SK-N-SH (cell line): ENCODE measurements at regions not wholly inside any gene's neighbourhood (a gene's known extent, or its start where the extent isn't known, plus 50 kb on each side); places are given as distances from the start of the nearest gene placed in this dataset.

ENCODE experiments used
- CTCF ChIA-PET: fragments of 300-600, 350-600 bp; formaldehyde crosslinking; extraction: SDS; loops from one replicate; lab custom pipeline; 2021; lab: Yijun Ruan, JAX
- POLR2A ChIA-PET: fragments of 350-600 bp; sonication (Branson Sonifier 250); formaldehyde crosslinking; extraction: SDS; loops from one replicate; lab custom pipeline; 2020; ENCODE audit warnings: antibody characterized with exemption, inconsistent platforms; lab: Yijun Ruan, JAX
- DNase-seq: peaks from one replicate; pipeline ENCODE4 v3.0.0; 2012
- H2AFZ ChIP-seq: fragments of 200-600 bp; sonication (generic); 2 replicates; pipeline ENCODE4 v1.8.1; 2016; ENCODE audit warnings: antibody characterized with exemption, mild to moderate bottlenecking, low read depth
- H3F3A ChIP-seq: fragments of 200-600 bp; sonication (generic); replicated peaks from 2 replicates; pipeline ENCODE3; 2016; ENCODE audit warnings: antibody characterized with exemption, mild to moderate bottlenecking; ENCODE audit not compliant: insufficient read depth
- H3K27ac ChIP-seq, 2 experiments: fragments of 200-500 bp in 1 of 2; fragments of 200-600 bp in 1 of 2; sonication (Bioruptor generic) in 1 of 2; sonication (generic), shearing (Covaris generic) in 1 of 2; 2 replicates each; pipeline versions ENCODE4 v1.5.1 to v1.6.1; 2014 to 2016; ENCODE audit warnings: low read depth in 2 of 2, inconsistent platforms in 1 of 2, low read length in 1 of 2, mild to moderate bottlenecking in 1 of 2, mixed read lengths in 1 of 2
- H3K27me3 ChIP-seq: fragments of 200-600 bp; sonication (generic), shearing (Covaris generic); 2 replicates; pipeline ENCODE4 v1.6.1; 2016; ENCODE audit warnings: mixed run types; ENCODE audit not compliant: insufficient read depth
- H3K36me3 ChIP-seq, 2 experiments: fragments of 200-500 bp in 1 of 2; fragments of 200-600 bp in 1 of 2; sonication (Bioruptor generic) in 1 of 2; sonication (generic) in 1 of 2; replicated peaks in 1 of 2; 2 replicates each; pipeline versions ENCODE3 to v1.5.1; 2014 to 2016; ENCODE audit warnings: low read length in 1 of 2, mild to moderate bottlenecking in 1 of 2; ENCODE audit not compliant: insufficient read depth in 2 of 2, control insufficient read depth in 1 of 2
- H3K4me1 ChIP-seq, 2 experiments: fragments of 200-500 bp in 1 of 2; fragments of 200-600 bp in 1 of 2; sonication (Bioruptor generic) in 1 of 2; sonication (generic), shearing (Covaris generic) in 1 of 2; 2 replicates each; pipeline versions ENCODE4 v1.5.1 to v1.6.1; 2014 to 2016; ENCODE audit warnings: low read depth in 1 of 2, low read length in 1 of 2, mixed run types in 1 of 2; ENCODE audit not compliant: insufficient read depth in 2 of 2, control insufficient read depth in 1 of 2
- H3K4me2 ChIP-seq: fragments of 200-600 bp; sonication (generic), shearing (Covaris generic); 2 replicates; pipeline ENCODE4 v1.6.1; 2017; ENCODE audit warnings: mixed run types
- H3K4me3 ChIP-seq, 2 experiments: fragments of 200-500 bp in 1 of 2; fragments of 200-600 bp in 1 of 2; sonication (Bioruptor generic) in 1 of 2; sonication (generic), shearing (Covaris generic) in 1 of 2; 2 replicates each; pipeline versions ENCODE4 v1.5.1 to v1.8.1; 2014 to 2016; ENCODE audit warnings: low read depth in 2 of 2, inconsistent platforms in 1 of 2, low read length in 1 of 2, mild to moderate bottlenecking in 1 of 2, mixed read lengths in 1 of 2, moderate library complexity in 1 of 2
- H3K79me2 ChIP-seq: fragments of 200-600 bp; sonication (generic); 2 replicates; pipeline ENCODE4 v1.8.1; 2017; ENCODE audit warnings: mild to moderate bottlenecking; ENCODE audit not compliant: insufficient read depth
- H3K9ac ChIP-seq: fragments of 200-600 bp; sonication (generic); 2 replicates; pipeline ENCODE4 v1.6.1; 2017; ENCODE audit warnings: mixed run types
- H3K9me2 ChIP-seq: fragments of 200-600 bp; sonication (generic); 2 replicates; pipeline ENCODE4 v1.6.1; 2017; ENCODE audit warnings: mixed run types
- H3K9me3 ChIP-seq: fragments of 200-600 bp; sonication (generic); 2 replicates; pipeline ENCODE4 v1.6.1; 2017; ENCODE audit warnings: mixed run types, mild to moderate bottlenecking, moderate library complexity
- H4K20me1 ChIP-seq: fragments of 200-600 bp; sonication (generic); 2 replicates; pipeline ENCODE4 v1.6.1; 2017; ENCODE audit warnings: mild to moderate bottlenecking, mixed run types; ENCODE audit not compliant: insufficient read depth
- EP300 ChIP-seq, 2 experiments: IDR thresholded peaks; 2 replicates each; pipeline versions ENCODE4 v1.4.0 to v1.6.1; 2012; ENCODE audit warnings: borderline replicate concordance in 1 of 2, low read depth in 1 of 2, low read length in 1 of 2
- GABPA ChIP-seq: IDR thresholded peaks from 2 replicates; pipeline ENCODE4 v1.4.0; 2012; ENCODE audit warnings: low read depth, mild to moderate bottlenecking
- GATA2 ChIP-seq: sonication (generic); formaldehyde crosslinking; IDR thresholded peaks from 2 replicates; pipeline ENCODE4 v1.5.0; 2020; ENCODE audit warnings: mild to moderate bottlenecking, missing genetic modification reagents
- MEF2A ChIP-seq: IDR thresholded peaks from 2 replicates; pipeline ENCODE4 v1.4.0; 2012; ENCODE audit warnings: low read depth, borderline replicate concordance
- MXI1 ChIP-seq: IDR thresholded peaks from 2 replicates; pipeline ENCODE4 v1.6.1; 2012; ENCODE audit warnings: mild to moderate bottlenecking, low read depth, low read length, improper control_type of control experiment
- NFIC ChIP-seq: IDR thresholded peaks from 2 replicates; pipeline ENCODE4 v1.4.0; 2012; ENCODE audit warnings: borderline replicate concordance
- NRF1 ChIP-seq: IDR thresholded peaks from 2 replicates; pipeline ENCODE4 v1.6.1; 2012; ENCODE audit warnings: low read depth, mild to moderate bottlenecking, low read length
- RAD21 ChIP-seq: IDR thresholded peaks from 2 replicates; pipeline ENCODE4 v1.6.1; 2012; ENCODE audit warnings: mild to moderate bottlenecking, low read length
- RCOR1 ChIP-seq: fragments of 150-350 bp; IDR thresholded peaks from 2 replicates; pipeline ENCODE4 v1.6.1; 2017; ENCODE audit warnings: antibody characterized with exemption, low read length
- SMC3 ChIP-seq: IDR thresholded peaks from 2 replicates; pipeline ENCODE4 v1.6.1; 2012; ENCODE audit warnings: low read depth, low read length, improper control_type of control experiment
- TAF1 ChIP-seq: IDR thresholded peaks from 2 replicates; pipeline ENCODE4 v1.6.1; 2012; ENCODE audit warnings: low read depth, mild to moderate bottlenecking, low read length, moderate library complexity, borderline replicate concordance
- WGBS: methylation state at CpG from one replicate; pipeline ENCODE4 v1.1.6; 2017; ENCODE audit warnings: low lambda C conversion rate; 5-methylcytosine and 5-hydroxymethylcytosine counted together
- TF ChIP-seq, protein P1 (sequence below): IDR thresholded peaks from 2 replicates; pipeline ENCODE4 v1.6.1; 2012; ENCODE audit warnings: mild to moderate bottlenecking, low read depth, low read length, moderate library complexity
- TF ChIP-seq, protein P2 (sequence below): IDR thresholded peaks from 2 replicates; pipeline ENCODE4 v1.4.0; 2012; ENCODE audit warnings: low read depth
- TF ChIP-seq, protein P3 (sequence below): fragments of 200-600 bp; sonication (generic); IDR thresholded peaks from 2 replicates; pipeline ENCODE4 v1.6.1; 2017; ENCODE audit warnings: antibody characterized with exemption, mild to moderate bottlenecking, moderate library complexity
- TF ChIP-seq, protein P4 (sequence below): fragments of 150-350 bp; IDR thresholded peaks from 2 replicates; pipeline ENCODE4 v1.6.1; 2017; ENCODE audit warnings: antibody characterized with exemption, low read length, low read depth, borderline replicate concordance

DNA sequence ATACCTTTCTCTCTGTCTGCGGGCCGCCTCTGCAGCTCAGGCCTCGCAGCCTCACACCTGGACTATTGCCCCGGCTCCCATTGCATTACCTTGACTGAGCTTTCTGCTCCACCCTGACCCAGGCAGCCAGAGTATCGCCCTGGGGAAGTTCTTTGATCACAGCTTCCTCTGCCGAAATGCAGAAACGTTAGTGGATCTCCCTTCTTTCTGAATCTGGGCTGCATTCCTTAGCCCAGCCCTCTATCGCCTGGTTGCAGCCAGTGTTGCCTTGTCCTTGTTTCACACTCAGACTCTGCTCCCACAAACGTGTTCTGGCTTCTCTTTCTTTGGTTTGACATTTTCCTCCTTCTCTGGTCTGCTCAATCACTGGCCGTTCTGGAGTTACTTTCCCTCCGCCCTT is 195.7 kb downstream of the ADAMTS15 start:
- H3K4me2 ChIP-seq = no peak overlapping the region
- no peaks in the 10 kb centered on the region for H3K79me2 ChIP-seq
- no peaks in the 10 kb centered on the region for H3K9me3 ChIP-seq
- peak overlapping the region; percentile 62; the same call in 1 of the 2 replicates for H2AFZ ChIP-seq
- no peaks in the 10 kb centered on the region for H3K27me3 ChIP-seq
- ChIA-PET CTCF (no interaction called here), POLR2A (no interaction called here)
- no peaks in the 10 kb centered on the region for H3K36me3 ChIP-seq
- no peak for TF ChIP-seq RCOR1
- no peak for TF ChIP-seq MXI1
- TF ChIP-seq, protein P1, sequence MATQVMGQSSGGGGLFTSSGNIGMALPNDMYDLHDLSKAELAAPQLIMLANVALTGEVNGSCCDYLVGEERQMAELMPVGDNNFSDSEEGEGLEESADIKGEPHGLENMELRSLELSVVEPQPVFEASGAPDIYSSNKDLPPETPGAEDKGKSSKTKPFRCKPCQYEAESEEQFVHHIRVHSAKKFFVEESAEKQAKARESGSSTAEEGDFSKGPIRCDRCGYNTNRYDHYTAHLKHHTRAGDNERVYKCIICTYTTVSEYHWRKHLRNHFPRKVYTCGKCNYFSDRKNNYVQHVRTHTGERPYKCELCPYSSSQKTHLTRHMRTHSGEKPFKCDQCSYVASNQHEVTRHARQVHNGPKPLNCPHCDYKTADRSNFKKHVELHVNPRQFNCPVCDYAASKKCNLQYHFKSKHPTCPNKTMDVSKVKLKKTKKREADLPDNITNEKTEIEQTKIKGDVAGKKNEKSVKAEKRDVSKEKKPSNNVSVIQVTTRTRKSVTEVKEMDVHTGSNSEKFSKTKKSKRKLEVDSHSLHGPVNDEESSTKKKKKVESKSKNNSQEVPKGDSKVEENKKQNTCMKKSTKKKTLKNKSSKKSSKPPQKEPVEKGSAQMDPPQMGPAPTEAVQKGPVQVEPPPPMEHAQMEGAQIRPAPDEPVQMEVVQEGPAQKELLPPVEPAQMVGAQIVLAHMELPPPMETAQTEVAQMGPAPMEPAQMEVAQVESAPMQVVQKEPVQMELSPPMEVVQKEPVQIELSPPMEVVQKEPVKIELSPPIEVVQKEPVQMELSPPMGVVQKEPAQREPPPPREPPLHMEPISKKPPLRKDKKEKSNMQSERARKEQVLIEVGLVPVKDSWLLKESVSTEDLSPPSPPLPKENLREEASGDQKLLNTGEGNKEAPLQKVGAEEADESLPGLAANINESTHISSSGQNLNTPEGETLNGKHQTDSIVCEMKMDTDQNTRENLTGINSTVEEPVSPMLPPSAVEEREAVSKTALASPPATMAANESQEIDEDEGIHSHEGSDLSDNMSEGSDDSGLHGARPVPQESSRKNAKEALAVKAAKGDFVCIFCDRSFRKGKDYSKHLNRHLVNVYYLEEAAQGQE = no peak
- TF ChIP-seq TAF1 = no peak
- no peak for TF ChIP-seq NFIC
- TF ChIP-seq, protein P2, sequence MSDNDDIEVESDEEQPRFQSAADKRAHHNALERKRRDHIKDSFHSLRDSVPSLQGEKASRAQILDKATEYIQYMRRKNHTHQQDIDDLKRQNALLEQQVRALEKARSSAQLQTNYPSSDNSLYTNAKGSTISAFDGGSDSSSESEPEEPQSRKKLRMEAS = no peak
- TF ChIP-seq EP300 (IDR thresholded peaks at IDR 0.05; ENCODE audit: borderline replicate concordance in 1 of 2, low read depth in 1 of 2, low read length in 1 of 2) = no peak
- TF ChIP-seq RAD21 = no peak
- TF ChIP-seq SMC3 = no peak
- no peak for TF ChIP-seq GATA2
- TF ChIP-seq MEF2A = no peak
- no peak overlapping the region; a peak in 1 of 4 replicates for H3K27ac ChIP-seq
- no peak overlapping the region for H3K9ac ChIP-seq
- peaks cover 0 to 14% of the 10 kb centered on the region in 2 experiments; a peak in 2 of 4 replicates for H3K4me1 ChIP-seq
- no peaks in the 10 kb centered on the region for H3K9me2 ChIP-seq
- no peak overlapping the region for H3K4me3 ChIP-seq
- H4K20me1 ChIP-seq = no peaks in the 10 kb centered on the region
- DNase-seq = no peak
- peaks cover 9% of the 10 kb centered on the region for H3F3A ChIP-seq
- 85% methylated on average over 11 of the region's 11 CpGs for WGBS

DNA sequence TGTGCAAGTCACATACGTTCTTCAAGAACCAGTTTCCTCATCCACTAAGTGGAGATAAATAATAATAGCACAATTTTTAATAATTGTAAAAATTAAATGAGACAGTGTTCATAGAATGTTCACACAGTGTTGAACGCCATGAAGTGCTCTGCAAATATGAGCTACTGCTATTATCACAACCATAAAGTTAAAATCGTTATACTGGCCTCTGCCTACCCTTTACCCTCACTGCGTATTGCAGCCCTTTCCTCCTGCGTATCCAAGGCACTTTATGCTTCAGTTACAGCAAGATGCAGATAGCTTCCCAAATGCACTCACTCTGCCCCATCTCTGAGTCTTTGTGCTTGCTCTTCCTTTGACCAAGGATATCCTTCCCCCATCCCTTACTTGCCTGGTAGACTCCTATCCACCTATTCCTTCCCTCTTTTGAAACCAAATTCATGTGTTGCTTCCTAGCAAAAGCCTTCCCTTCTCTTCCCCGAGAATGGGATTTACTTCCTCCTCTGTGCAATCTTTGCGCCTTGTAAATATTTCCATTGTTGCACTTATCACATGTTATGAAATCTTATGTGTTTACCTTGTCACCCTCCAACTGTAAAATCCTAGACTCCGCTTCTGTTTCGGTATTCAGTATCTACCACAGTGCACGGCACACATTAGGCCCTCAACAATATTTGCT is 196.9 kb downstream of the ADAMTS15 start:
- no peaks in the 10 kb centered on the region for H3K9me3 ChIP-seq
- no peak for DNase-seq
- H2AFZ ChIP-seq = no peak overlapping the region
- H3K36me3 ChIP-seq = no peaks in the 10 kb centered on the region
- H4K20me1 ChIP-seq = no peaks in the 10 kb centered on the region
- H3K79me2 ChIP-seq = no peaks in the 10 kb centered on the region
- H3K9ac ChIP-seq = no peak overlapping the region
- peak overlapping the region in 1 of 2 experiments; percentile 57; a peak in 2 of 4 replicates for H3K27ac ChIP-seq
- CTCF ChIA-PET = interaction anchor here (0.8 kb wide), 1 partner anchor 217 kb away, joined by 4 read pairs; no protein-coding TSS in a partner anchor
- POLR2A ChIA-PET = no interaction called here
- peaks cover 0 to 14% of the 10 kb centered on the region in 2 experiments; a peak in 2 of 4 replicates for H3K4me1 ChIP-seq
- H3F3A ChIP-seq = peaks cover 9% of the 10 kb centered on the region
- H3K4me3 ChIP-seq = no peak overlapping the region
- H3K9me2 ChIP-seq = no peaks in the 10 kb centered on the region
- H3K27me3 ChIP-seq = no peaks in the 10 kb centered on the region
- H3K4me2 ChIP-seq = no peak overlapping the region
- TF ChIP-seq, protein P1 = no peak
- no peak for TF ChIP-seq GABPA
- TF ChIP-seq NRF1 = no peak
- TF ChIP-seq, protein P3, sequence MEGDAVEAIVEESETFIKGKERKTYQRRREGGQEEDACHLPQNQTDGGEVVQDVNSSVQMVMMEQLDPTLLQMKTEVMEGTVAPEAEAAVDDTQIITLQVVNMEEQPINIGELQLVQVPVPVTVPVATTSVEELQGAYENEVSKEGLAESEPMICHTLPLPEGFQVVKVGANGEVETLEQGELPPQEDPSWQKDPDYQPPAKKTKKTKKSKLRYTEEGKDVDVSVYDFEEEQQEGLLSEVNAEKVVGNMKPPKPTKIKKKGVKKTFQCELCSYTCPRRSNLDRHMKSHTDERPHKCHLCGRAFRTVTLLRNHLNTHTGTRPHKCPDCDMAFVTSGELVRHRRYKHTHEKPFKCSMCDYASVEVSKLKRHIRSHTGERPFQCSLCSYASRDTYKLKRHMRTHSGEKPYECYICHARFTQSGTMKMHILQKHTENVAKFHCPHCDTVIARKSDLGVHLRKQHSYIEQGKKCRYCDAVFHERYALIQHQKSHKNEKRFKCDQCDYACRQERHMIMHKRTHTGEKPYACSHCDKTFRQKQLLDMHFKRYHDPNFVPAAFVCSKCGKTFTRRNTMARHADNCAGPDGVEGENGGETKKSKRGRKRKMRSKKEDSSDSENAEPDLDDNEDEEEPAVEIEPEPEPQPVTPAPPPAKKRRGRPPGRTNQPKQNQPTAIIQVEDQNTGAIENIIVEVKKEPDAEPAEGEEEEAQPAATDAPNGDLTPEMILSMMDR = no peak
- TF ChIP-seq, protein P4, sequence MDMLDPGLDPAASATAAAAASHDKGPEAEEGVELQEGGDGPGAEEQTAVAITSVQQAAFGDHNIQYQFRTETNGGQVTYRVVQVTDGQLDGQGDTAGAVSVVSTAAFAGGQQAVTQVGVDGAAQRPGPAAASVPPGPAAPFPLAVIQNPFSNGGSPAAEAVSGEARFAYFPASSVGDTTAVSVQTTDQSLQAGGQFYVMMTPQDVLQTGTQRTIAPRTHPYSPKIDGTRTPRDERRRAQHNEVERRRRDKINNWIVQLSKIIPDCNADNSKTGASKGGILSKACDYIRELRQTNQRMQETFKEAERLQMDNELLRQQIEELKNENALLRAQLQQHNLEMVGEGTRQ = no peak
- WGBS = 87% methylated on average over 10 of the region's 10 CpGs
